ENCODE measurements at regions not wholly inside any gene's neighbourhood (a gene's known extent, or its start where the extent isn't known, plus 50 kb on each side); places are given as distances from the start of the nearest gene placed in this dataset.

DNA sequence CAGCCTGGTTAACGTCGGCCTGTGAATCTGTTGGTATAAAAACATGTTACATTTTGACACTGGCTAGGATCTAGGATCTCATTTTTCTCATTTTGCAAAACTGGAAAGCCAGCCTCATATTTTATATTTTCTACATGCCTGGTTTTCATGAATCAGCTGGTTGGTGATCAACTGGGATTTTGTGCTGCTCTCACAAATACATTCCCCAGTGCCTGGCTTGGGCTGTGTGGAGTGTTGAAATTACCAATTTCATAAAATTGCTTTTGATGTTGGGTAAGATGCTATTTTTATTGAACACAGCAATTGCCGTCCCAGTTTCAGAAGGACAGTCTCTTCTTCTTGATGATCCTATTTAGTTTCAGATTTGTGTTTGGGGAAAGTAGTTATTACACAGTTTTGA lies 604.3 kb downstream of the TAFA4 start:
- Histone ChIP-seq H4K20me1 (ENCODE audit: insufficient read depth, low read length) (no peaks in the 10 kb centered on the region), H3K27ac (ENCODE audit: low read depth, low read length, poor library complexity, severe bottlenecking) (no peak overlapping the region), H3F3A (ENCODE audit: insufficient read depth, low read length) (no peaks in the 10 kb centered on the region), H3K4me2 (ENCODE audit: low read length) (no peak overlapping the region), H3K4me3 (ENCODE audit: low read depth, low read length, poor library complexity, severe bottlenecking) (no peak overlapping the region), H3K9me2 (ENCODE audit: low read depth, low read length) (no peaks in the 10 kb centered on the region), H3K79me2 (ENCODE audit: insufficient read depth, low read length) (no peaks in the 10 kb centered on the region), H3K4me1 (ENCODE audit: insufficient read depth, low read length, severe bottlenecking) (no peaks in the 10 kb centered on the region), H3K9ac (ENCODE audit: low read length) (no peak overlapping the region), H3K27me3 (ENCODE audit: insufficient read depth, low read length) (no peaks in the 10 kb centered on the region), H3K9me3 (ENCODE audit: low read length) (no peaks in the 10 kb centered on the region), H3K36me3 (ENCODE audit: insufficient read depth, low read length) (no peaks in the 10 kb centered on the region), H2AFZ (ENCODE audit: low read length) (no peak overlapping the region)
- TF ChIP-seq, protein P1, sequence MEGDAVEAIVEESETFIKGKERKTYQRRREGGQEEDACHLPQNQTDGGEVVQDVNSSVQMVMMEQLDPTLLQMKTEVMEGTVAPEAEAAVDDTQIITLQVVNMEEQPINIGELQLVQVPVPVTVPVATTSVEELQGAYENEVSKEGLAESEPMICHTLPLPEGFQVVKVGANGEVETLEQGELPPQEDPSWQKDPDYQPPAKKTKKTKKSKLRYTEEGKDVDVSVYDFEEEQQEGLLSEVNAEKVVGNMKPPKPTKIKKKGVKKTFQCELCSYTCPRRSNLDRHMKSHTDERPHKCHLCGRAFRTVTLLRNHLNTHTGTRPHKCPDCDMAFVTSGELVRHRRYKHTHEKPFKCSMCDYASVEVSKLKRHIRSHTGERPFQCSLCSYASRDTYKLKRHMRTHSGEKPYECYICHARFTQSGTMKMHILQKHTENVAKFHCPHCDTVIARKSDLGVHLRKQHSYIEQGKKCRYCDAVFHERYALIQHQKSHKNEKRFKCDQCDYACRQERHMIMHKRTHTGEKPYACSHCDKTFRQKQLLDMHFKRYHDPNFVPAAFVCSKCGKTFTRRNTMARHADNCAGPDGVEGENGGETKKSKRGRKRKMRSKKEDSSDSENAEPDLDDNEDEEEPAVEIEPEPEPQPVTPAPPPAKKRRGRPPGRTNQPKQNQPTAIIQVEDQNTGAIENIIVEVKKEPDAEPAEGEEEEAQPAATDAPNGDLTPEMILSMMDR (IDR thresholded peaks at IDR 0.05; ENCODE audit: low read length), result no peak
- TF ChIP-seq EZH2 (IDR thresholded peaks at IDR 0.05; ENCODE audit: borderline replicate concordance, low read length), result no peak

DNA sequence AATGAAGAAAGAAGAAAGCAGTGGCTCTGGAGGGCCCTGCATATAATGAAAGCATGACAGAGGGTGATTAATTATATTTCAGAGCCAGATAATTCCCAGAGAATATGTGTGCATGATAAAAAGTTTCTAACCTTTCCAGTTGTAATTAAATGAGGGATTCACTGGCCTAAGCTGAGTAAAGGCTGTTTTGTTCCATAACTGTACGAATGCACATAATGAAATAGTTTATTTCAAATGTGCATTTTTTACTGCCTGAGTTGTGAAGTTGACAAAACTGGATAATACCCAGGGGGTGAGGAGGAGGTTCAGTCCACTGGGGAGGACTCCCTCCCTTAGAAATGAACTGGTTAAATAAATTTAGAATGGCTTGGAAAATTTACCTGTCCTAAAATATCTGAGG lies 616.4 kb downstream of the TAFA4 start:
- no peaks in the 10 kb centered on the region for H3F3A ChIP-seq (ENCODE audit: insufficient read depth, low read length)
- H3K27me3 ChIP-seq (ENCODE audit: insufficient read depth, low read length), result no peaks in the 10 kb centered on the region
- H3K9ac ChIP-seq (ENCODE audit: low read length), result no peak overlapping the region
- no peak overlapping the region for H3K4me2 ChIP-seq (ENCODE audit: low read length)
- no peaks in the 10 kb centered on the region for H3K4me1 ChIP-seq (ENCODE audit: insufficient read depth, low read length, severe bottlenecking)
- TF ChIP-seq, protein P1 (IDR thresholded peaks at IDR 0.05; ENCODE audit: low read length), result no peak
- no peak for TF ChIP-seq EZH2 (IDR thresholded peaks at IDR 0.05; ENCODE audit: borderline replicate concordance, low read length)
- H3K36me3 ChIP-seq (ENCODE audit: insufficient read depth, low read length), result no peaks in the 10 kb centered on the region
- H3K27ac ChIP-seq (ENCODE audit: low read depth, low read length, poor library complexity, severe bottlenecking), result no peak overlapping the region
- H3K9me3 ChIP-seq (ENCODE audit: low read length), result no peaks in the 10 kb centered on the region
- no peaks in the 10 kb centered on the region for H3K79me2 ChIP-seq (ENCODE audit: insufficient read depth, low read length)
- no peaks in the 10 kb centered on the region for H3K9me2 ChIP-seq (ENCODE audit: low read depth, low read length)
- no peak overlapping the region for H3K4me3 ChIP-seq (ENCODE audit: low read depth, low read length, poor library complexity, severe bottlenecking)
- H2AFZ ChIP-seq (ENCODE audit: low read length), result no peak overlapping the region
- H4K20me1 ChIP-seq (ENCODE audit: insufficient read depth, low read length), result no peaks in the 10 kb centered on the region

DNA sequence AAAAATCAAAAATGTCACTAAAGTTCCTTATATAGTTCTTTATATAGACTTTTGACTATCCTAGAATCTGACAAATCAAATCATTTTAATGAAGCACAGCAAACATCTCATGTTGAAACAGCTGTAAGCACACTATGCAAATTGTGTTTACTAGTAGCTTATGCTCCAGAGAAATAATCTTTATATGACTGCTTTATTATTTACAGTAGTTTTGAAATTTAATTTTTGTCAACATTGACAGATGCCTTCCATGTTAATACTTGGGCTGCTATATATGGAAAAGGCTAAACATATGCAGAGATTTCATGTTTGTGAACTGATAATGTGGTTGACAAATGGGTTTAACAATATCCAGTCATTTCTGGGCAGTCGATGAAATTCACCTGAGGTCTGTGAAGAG lies 616.8 kb downstream of the TAFA4 start:
- no peaks in the 10 kb centered on the region for H4K20me1 ChIP-seq (ENCODE audit: insufficient read depth, low read length)
- no peak overlapping the region for H3K27ac ChIP-seq (ENCODE audit: low read depth, low read length, poor library complexity, severe bottlenecking)
- H3K79me2 ChIP-seq (ENCODE audit: insufficient read depth, low read length), result no peaks in the 10 kb centered on the region
- no peaks in the 10 kb centered on the region for H3K36me3 ChIP-seq (ENCODE audit: insufficient read depth, low read length)
- H3K9ac ChIP-seq (ENCODE audit: low read length), result no peak overlapping the region
- H3K4me2 ChIP-seq (ENCODE audit: low read length), result no peak overlapping the region
- no peak overlapping the region for H3K4me3 ChIP-seq (ENCODE audit: low read depth, low read length, poor library complexity, severe bottlenecking)
- no peaks in the 10 kb centered on the region for H3K9me3 ChIP-seq (ENCODE audit: low read length)
- no peaks in the 10 kb centered on the region for H3K27me3 ChIP-seq (ENCODE audit: insufficient read depth, low read length)
- no peaks in the 10 kb centered on the region for H3F3A ChIP-seq (ENCODE audit: insufficient read depth, low read length)
- no peak overlapping the region for H2AFZ ChIP-seq (ENCODE audit: low read length)
- TF ChIP-seq EZH2 (IDR thresholded peaks at IDR 0.05; ENCODE audit: borderline replicate concordance, low read length), result no peak
- TF ChIP-seq, protein P1 (IDR thresholded peaks at IDR 0.05; ENCODE audit: low read length), result no peak
- H3K9me2 ChIP-seq (ENCODE audit: low read depth, low read length), result no peaks in the 10 kb centered on the region
- H3K4me1 ChIP-seq (ENCODE audit: insufficient read depth, low read length, severe bottlenecking), result no peaks in the 10 kb centered on the region

All from OCI-LY1 (cell line).